H9 (cell line): ENCODE measurements at regions not wholly inside any gene's neighbourhood (a gene's known extent, or its start where the extent isn't known, plus 50 kb on each side); places are given as distances from the start of the nearest gene placed in this dataset.

Experiments used
- DNase-seq: peaks from one replicate; pipeline ENCODE4 v3.0.0-alpha.2; 2017
- H2AFZ ChIP-seq: one replicate; pipeline ENCODE4 v1.6.1; 2013; ENCODE audit warnings: mild to moderate bottlenecking, low read length, control low read depth, moderate library complexity
- H2AK5ac ChIP-seq: 2 replicates; pipeline ENCODE4 v1.6.1; 2013; ENCODE audit warnings: low read length, control low read depth, mixed read lengths; ENCODE audit not compliant: insufficient read length
- H2BK120ac ChIP-seq: one replicate; pipeline ENCODE4 v1.6.1; 2013; ENCODE audit warnings: low read depth, mild to moderate bottlenecking, low read length, control low read depth, inconsistent platforms; ENCODE audit not compliant: poor library complexity, severe bottlenecking
- H2BK12ac ChIP-seq: 2 replicates; pipeline ENCODE4 v1.6.1; 2013; ENCODE audit warnings: low read length, control low read depth, mixed read lengths, low read depth; ENCODE audit not compliant: insufficient read length
- H2BK15ac ChIP-seq: 2 replicates; pipeline ENCODE4 v1.6.1; 2013; ENCODE audit warnings: low read depth, low read length, control low read depth
- H2BK20ac ChIP-seq: one replicate; pipeline ENCODE4 v1.6.1; 2013; ENCODE audit warnings: low read depth, mild to moderate bottlenecking, low read length, control low read depth, inconsistent platforms; ENCODE audit not compliant: poor library complexity, severe bottlenecking
- H2BK5ac ChIP-seq: 2 replicates; pipeline ENCODE4 v1.6.1; 2013; ENCODE audit warnings: low read length, control low read depth, mixed read lengths; ENCODE audit not compliant: insufficient read length
- H3K14ac ChIP-seq: 2 replicates; pipeline ENCODE4 v1.6.1; 2013; ENCODE audit warnings: low read length, control low read depth; ENCODE audit not compliant: insufficient read depth
- H3K18ac ChIP-seq: 2 replicates; pipeline ENCODE4 v1.6.1; 2013; ENCODE audit warnings: low read depth, mild to moderate bottlenecking, mixed read lengths, low read length, control low read depth; ENCODE audit not compliant: insufficient read length
- H3K23ac ChIP-seq: 2 replicates; pipeline ENCODE4 v1.6.1; 2013; ENCODE audit warnings: low read length, control low read depth, mixed read lengths, low read depth; ENCODE audit not compliant: insufficient read length
- H3K23me2 ChIP-seq: 2 replicates; pipeline ENCODE4 v1.6.1; 2013; ENCODE audit warnings: low read depth, mild to moderate bottlenecking, mixed read lengths, low read length, control low read depth; ENCODE audit not compliant: insufficient read length, poor library complexity, severe bottlenecking
- H3K27ac ChIP-seq: 2 replicates; pipeline ENCODE4 v1.5.1; 2013; ENCODE audit warnings: low read length, control low read depth, mixed read lengths, low read depth; ENCODE audit not compliant: insufficient read length
- H3K27me3 ChIP-seq: 2 replicates; pipeline ENCODE4 v1.6.1; 2013; ENCODE audit warnings: low read length, control low read depth, inconsistent platforms; ENCODE audit not compliant: insufficient read depth
- H3K4ac ChIP-seq: 2 replicates; pipeline ENCODE4 v1.6.1; 2013; ENCODE audit warnings: low read depth, mild to moderate bottlenecking, control low read depth, inconsistent platforms, low read length, moderate library complexity
- H3K4me1 ChIP-seq: 2 replicates; pipeline ENCODE4 v1.6.1; 2013; ENCODE audit warnings: low read length, control low read depth, inconsistent platforms; ENCODE audit not compliant: insufficient read depth
- H3K4me2 ChIP-seq: 2 replicates; pipeline ENCODE4 v1.6.1; 2013; ENCODE audit warnings: low read length, control low read depth, mixed read lengths; ENCODE audit not compliant: insufficient read length, insufficient read depth
- H3K56ac ChIP-seq: 2 replicates; pipeline ENCODE4 v1.6.1; 2013; ENCODE audit warnings: low read depth, mild to moderate bottlenecking, mixed read lengths, low read length, control low read depth; ENCODE audit not compliant: insufficient read length
- H3K79me1 ChIP-seq: 2 replicates; pipeline ENCODE4 v1.6.1; 2013; ENCODE audit warnings: low read depth, mild to moderate bottlenecking, moderate library complexity, low read length, control low read depth, inconsistent platforms; ENCODE audit not compliant: insufficient read depth, poor library complexity, severe bottlenecking
- H3K79me2 ChIP-seq: 2 replicates; pipeline ENCODE4 v1.6.1; 2013; ENCODE audit warnings: low read length, control low read depth, inconsistent platforms; ENCODE audit not compliant: insufficient read depth
- H3K9ac ChIP-seq: 2 replicates; pipeline ENCODE4 v1.6.1; 2013; ENCODE audit warnings: low read length, control low read depth, mixed read lengths; ENCODE audit not compliant: insufficient read length; ENCODE audit errors: extremely low read depth
- H3K9me3 ChIP-seq: one replicate; pipeline ENCODE4 v1.6.1; 2013; ENCODE audit warnings: low read depth, low read length, inconsistent platforms; ENCODE audit not compliant: control insufficient read depth
- H3T11ph ChIP-seq: one replicate; pipeline ENCODE4 v1.6.1; 2013; ENCODE audit warnings: mild to moderate bottlenecking, low read length, control low read depth, inconsistent platforms
- H4K20me1 ChIP-seq: one replicate; pipeline ENCODE4 v1.6.1; 2013; ENCODE audit not compliant: control insufficient read depth, insufficient read length, insufficient read depth
- H4K5ac ChIP-seq: 2 replicates; pipeline ENCODE4 v1.6.1; 2013; ENCODE audit warnings: low read depth, mild to moderate bottlenecking, mixed read lengths, low read length, control low read depth; ENCODE audit not compliant: insufficient read length
- H4K8ac ChIP-seq: replicated peaks from 2 replicates; pipeline ENCODE4 v1.6.1; 2013; ENCODE audit warnings: low read length, control low read depth, mixed read lengths, low read depth; ENCODE audit not compliant: insufficient read length
- H4K91ac ChIP-seq: 2 replicates; pipeline ENCODE4 v1.6.1; 2013; ENCODE audit warnings: low read depth, mild to moderate bottlenecking, moderate library complexity, mixed read lengths, low read length, control low read depth; ENCODE audit not compliant: insufficient read length
- H3K27ac Mint-ChIP-seq, 3 experiments: 2 replicates in 2 of 3; 3 replicates in 1 of 3; pipeline ENCODE4 v1.8.0; 2020 to 2021; ENCODE audit warnings: mixed read lengths in 3 of 3, mild to moderate bottlenecking in 1 of 3, moderate library complexity in 1 of 3
- H3K27me3 Mint-ChIP-seq: 2 replicates; pipeline ENCODE4 v1.8.0; 2021; ENCODE audit warnings: low read depth, mild to moderate bottlenecking, moderate library complexity, mixed read lengths
- H3K36me3 Mint-ChIP-seq, 3 experiments: 2 replicates in 2 of 3; 3 replicates in 1 of 3; pipeline ENCODE4 v1.8.0; 2020 to 2021; ENCODE audit warnings: low read depth in 3 of 3, mixed read lengths in 3 of 3; ENCODE audit not compliant: insufficient read depth in 1 of 3
- H3K4me1 Mint-ChIP-seq, 2 experiments: 2 replicates each; pipeline ENCODE4 v1.8.0; 2020; ENCODE audit warnings: mixed read lengths in 2 of 2
- H3K4me3 Mint-ChIP-seq, 2 experiments: 2 replicates in 1 of 2; 3 replicates in 1 of 2; pipeline ENCODE4 v1.8.0; 2020 to 2021; ENCODE audit warnings: mild to moderate bottlenecking in 2 of 2, mixed read lengths in 2 of 2, moderate library complexity in 1 of 2
- H3K9me3 Mint-ChIP-seq, 2 experiments: 2 replicates in 1 of 2; 3 replicates in 1 of 2; pipeline ENCODE4 v1.8.0; 2020; ENCODE audit warnings: mild to moderate bottlenecking in 2 of 2, mixed read lengths in 2 of 2, moderate library complexity in 1 of 2
- CTCF ChIP-seq: fragments of 200-600 bp; sonication (generic); conservative IDR thresholded peaks from 3 replicates; pipeline ENCODE4 v1.8.0; 2021; ENCODE audit warnings: antibody characterized with exemption, mild to moderate bottlenecking
- WGBS: extraction: QIAGEN DNeasy Blood & Tissue Kit; methylation state at CpG from one replicate; pipeline ENCODE4 v1.1.7; 2013; ENCODE audit warnings: missing lambda C conversion rate, low lambda C conversion rate, mixed read lengths; ENCODE audit not compliant: insufficient read length; ENCODE audit errors: extremely low coverage; 5-methylcytosine and 5-hydroxymethylcytosine counted together

DNA sequence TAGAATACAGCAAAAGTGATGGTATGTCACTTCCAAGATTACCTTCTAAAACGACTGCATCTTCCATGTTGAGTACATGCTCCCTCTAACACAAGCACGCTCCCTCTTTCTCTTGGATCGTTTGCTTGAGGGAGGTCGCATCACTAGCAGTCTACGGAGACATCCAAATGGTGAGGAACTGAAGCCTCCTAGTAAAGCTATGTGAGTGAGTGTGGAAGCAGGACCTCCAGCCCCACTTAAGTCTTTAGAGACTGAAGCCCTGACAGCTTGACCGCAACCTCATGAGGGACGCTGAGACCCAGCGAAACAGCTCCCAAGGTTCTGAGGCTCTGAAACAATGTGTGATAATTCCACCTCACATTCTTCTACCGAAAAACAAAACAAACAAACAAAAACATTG, 486.7 kb upstream of the GCFC2 start:
- Histone ChIP-seq H2BK12ac (peak overlapping the region; percentile 29), H2BK20ac (no peak overlapping the region), H3K79me1 (no peaks in the 10 kb centered on the region), H3K4ac (no peak overlapping the region), H3K79me2 (no peaks in the 10 kb centered on the region), H3T11ph (no peak overlapping the region), H3K14ac (peak overlapping the region; percentile 39; the same call in 1 of the 2 replicates), H3K27ac (no peak overlapping the region), H4K20me1 (no peaks in the 10 kb centered on the region), H3K23me2 (no peaks in the 10 kb centered on the region), H3K4me1 (no peaks in the 10 kb centered on the region; the same call in 1 of the 2 replicates), H3K27me3 (no peaks in the 10 kb centered on the region), H2AFZ (peak overlapping the region; percentile 65), H2AK5ac (no peak overlapping the region), H4K5ac (no peak overlapping the region), H3K18ac (no peak overlapping the region), H3K4me2 (no peak overlapping the region), H3K9ac (no peak overlapping the region), H3K56ac (no peak overlapping the region), H2BK15ac (no peak overlapping the region), H3K23ac (no peak overlapping the region), H4K91ac (no peak overlapping the region), H2BK120ac (no peak overlapping the region), H3K9me3 (no peaks in the 10 kb centered on the region), H4K8ac (no peak overlapping the region), H2BK5ac (no peak overlapping the region)
- Mint-ChIP-seq H3K9me3 (no peaks in the 10 kb centered on the region), H3K27ac (peak overlapping the region in 2 of 3 experiments; percentile 16 to 25; a peak in 1 of 7 replicates), H3K4me3 (no peak overlapping the region), H3K27me3 (no peaks in the 10 kb centered on the region), H3K4me1 (peaks cover 5 to 15% of the 10 kb centered on the region in 2 experiments), H3K36me3 (no peaks in the 10 kb centered on the region; a peak in 1 of 7 replicates)
- no CpG with 5 or more reads among the region's 9 CpGs for WGBS
- TF ChIP-seq CTCF, result no peak
- DNase-seq, result peak; percentile 27
